Muscle layer of duodenum (tissue), 2 donors: ENCODE measurements at regions not wholly inside any gene's neighbourhood (a gene's known extent, or its start where the extent isn't known, plus 50 kb on each side); places are given as distances from the start of the nearest gene placed in this dataset.

Experiments
- H3K27ac ChIP-seq: one replicate; pipeline ENCODE4 v1.7.0; 2013; ENCODE audit warnings: mild to moderate bottlenecking, low read length
- H3K27me3 ChIP-seq: one replicate; pipeline ENCODE4 v1.7.0; 2013; ENCODE audit warnings: low read depth, mild to moderate bottlenecking, control low read depth, low read length
- H3K36me3 ChIP-seq, 2 donors: one replicate each; pipeline ENCODE4 v1.7.0; 2013; ENCODE audit warnings: low read length in 2 of 2, control low read depth in 1 of 2, mild to moderate bottlenecking in 1 of 2; ENCODE audit not compliant: insufficient read depth in 2 of 2, control insufficient read depth in 1 of 2
- H3K4me1 ChIP-seq, 2 donors: one replicate each; pipeline ENCODE4 v1.7.0; 2013; ENCODE audit warnings: low read length in 2 of 2, mild to moderate bottlenecking in 2 of 2, control low read depth in 1 of 2, moderate library complexity in 1 of 2; ENCODE audit not compliant: insufficient read depth in 2 of 2, control insufficient read depth in 1 of 2
- H3K4me3 ChIP-seq, 2 donors: one replicate each; pipeline ENCODE4 v1.7.0; 2013; ENCODE audit warnings: low read length in 2 of 2, low read depth in 1 of 2, mild to moderate bottlenecking in 1 of 2
- H3K9me3 ChIP-seq, 2 donors: one replicate each; pipeline ENCODE4 v1.7.0; 2013; ENCODE audit warnings: low read length in 2 of 2, control low read depth in 1 of 2, mild to moderate bottlenecking in 1 of 2; ENCODE audit not compliant: control insufficient read depth in 1 of 2
- donor health status: healthy.

DNA sequence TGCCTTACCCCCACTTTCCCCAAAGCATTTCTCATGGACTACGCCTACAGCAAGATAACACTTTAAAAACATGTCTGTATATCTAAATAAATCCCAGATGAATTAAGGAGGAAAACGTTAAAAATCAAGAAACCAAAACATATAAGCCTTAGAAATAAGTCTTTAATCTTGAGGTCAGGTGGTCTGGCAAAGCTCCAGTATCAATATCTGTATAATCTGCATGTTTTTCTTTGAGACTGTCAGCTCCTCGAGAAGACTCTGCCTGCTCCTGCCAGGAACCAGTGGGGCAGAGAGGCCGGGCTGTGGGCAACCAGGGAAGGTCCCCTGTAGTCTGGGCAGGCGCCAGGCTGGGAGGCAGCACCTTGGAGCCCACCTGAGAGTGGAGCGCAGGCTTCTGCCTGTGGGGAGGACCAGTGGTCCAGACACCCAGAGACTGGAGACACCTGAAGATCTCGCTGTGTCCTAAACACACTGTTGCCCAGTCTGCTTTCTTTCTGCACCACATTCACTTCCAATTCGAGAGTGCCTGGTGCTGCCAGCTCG lies 291.0 kb upstream of the SOX11 start:
- H3K9me3 ChIP-seq, result no peaks in the 10 kb centered on the region
- H3K4me3 ChIP-seq, result no peak overlapping the region
- no peaks in the 10 kb centered on the region for H3K4me1 ChIP-seq
- no peaks in the 10 kb centered on the region for H3K27me3 ChIP-seq
- no peaks in the 10 kb centered on the region for H3K36me3 ChIP-seq
- H3K27ac ChIP-seq, result no peak overlapping the region

DNA sequence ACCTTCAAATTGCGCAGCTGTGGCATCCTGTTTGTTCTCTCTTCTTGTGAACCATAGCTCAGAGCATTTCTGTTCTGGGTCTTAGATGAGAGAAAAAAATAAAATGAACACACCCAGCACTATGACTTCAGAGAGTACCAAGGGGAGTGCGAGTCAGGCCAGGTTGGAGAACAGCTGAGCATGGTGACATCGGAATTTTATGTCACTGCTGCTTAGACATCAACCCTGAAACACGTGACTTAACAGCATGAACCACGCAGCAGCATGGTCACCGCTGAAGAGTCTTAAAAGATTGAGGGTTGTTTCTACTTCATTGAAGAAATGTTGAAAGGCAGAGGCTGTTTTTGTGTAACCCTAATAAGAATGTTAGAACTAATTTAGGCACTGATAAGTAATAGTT lies 288.8 kb upstream of the SOX11 start:
- H3K27me3 ChIP-seq, result no peaks in the 10 kb centered on the region
- H3K4me1 ChIP-seq, result no peaks in the 10 kb centered on the region
- H3K36me3 ChIP-seq, result no peaks in the 10 kb centered on the region
- H3K9me3 ChIP-seq, result no peaks in the 10 kb centered on the region
- no peak overlapping the region for H3K27ac ChIP-seq
- no peak overlapping the region for H3K4me3 ChIP-seq

DNA sequence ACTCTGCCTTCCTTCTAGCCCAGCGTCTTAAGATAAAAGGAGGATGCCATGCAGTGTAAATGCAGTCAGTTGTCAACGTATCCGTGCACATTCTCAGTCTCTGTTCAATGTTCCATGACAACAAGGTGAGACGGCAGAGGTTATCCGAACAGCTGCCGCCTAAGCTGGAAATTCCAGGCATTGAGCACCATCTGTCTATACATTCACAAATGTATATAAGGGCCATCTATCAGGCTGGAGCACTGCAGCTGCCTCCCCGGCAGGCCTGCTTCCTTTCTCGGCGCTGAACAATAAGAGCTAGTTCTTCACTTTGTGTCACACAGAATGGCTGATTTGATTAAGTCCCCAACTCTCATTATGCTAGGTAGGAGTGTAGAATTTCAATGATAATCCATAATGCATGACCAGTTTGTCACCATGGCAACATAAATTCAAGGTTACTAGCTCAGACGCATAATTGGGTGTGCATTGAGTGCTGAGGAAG lies 282.2 kb upstream of the SOX11 start:
- H3K9me3 ChIP-seq, result no peaks in the 10 kb centered on the region
- H3K36me3 ChIP-seq, result no peaks in the 10 kb centered on the region
- H3K27ac ChIP-seq, result no peak overlapping the region
- H3K4me1 ChIP-seq, result no peaks in the 10 kb centered on the region
- H3K27me3 ChIP-seq, result no peaks in the 10 kb centered on the region
- H3K4me3 ChIP-seq, result no peak overlapping the region

DNA sequence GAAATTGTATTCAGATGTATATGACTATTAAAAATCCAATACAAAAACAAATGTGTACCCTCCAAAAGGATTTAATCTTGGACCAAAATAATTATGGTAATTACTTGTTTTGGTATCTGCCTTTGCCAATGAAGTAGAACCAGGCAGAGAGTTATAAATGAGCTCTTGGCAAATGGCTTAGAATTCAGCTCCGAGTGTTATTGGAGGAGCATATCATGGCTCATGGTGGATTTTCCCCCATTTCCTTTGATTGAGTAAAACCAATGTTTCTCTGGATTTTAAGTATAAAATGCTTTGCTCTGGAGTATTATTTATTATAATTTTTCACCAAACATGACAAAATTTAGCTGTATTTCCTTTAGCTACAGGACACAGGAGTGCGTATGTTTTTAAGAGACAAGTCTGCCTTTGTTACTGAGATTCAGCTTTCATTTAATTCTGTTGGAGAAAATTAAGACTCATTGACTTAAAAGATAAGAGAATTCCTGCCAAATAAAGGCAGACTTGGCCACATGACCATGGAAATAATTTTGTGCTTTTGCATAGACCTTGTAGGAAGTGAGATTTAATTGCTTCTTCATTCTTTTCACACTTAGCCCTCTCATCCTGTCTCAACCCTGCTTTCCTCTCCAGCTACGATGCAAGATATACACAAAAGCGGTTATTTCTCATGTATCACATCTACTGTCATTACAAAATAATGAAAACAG lies 281.0 kb upstream of the SOX11 start:
- H3K9me3 ChIP-seq, result no peaks in the 10 kb centered on the region
- H3K36me3 ChIP-seq, result no peaks in the 10 kb centered on the region
- H3K27ac ChIP-seq, result no peak overlapping the region
- H3K4me1 ChIP-seq, result no peaks in the 10 kb centered on the region
- H3K27me3 ChIP-seq, result no peaks in the 10 kb centered on the region
- no peak overlapping the region for H3K4me3 ChIP-seq

DNA sequence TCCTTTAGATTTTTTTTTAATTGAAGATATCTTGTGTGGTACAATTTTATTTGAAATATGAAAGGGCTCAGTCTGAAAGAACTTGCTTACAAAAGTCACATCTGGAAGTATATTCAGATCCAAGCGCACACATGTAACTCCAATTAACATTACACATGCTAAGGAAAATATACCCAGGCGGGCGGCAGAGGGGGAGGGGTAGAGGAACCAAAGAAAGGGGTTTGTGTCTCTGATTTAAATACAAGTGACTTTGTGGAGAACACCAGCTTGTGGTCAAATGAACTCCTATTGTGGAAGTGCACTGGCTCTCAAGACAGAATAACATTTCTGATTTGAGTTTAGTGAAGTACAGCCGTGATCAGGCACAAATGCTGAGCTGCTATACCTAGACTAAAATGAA lies 280.2 kb upstream of the SOX11 start:
- H3K27ac ChIP-seq, result no peak overlapping the region

DNA sequence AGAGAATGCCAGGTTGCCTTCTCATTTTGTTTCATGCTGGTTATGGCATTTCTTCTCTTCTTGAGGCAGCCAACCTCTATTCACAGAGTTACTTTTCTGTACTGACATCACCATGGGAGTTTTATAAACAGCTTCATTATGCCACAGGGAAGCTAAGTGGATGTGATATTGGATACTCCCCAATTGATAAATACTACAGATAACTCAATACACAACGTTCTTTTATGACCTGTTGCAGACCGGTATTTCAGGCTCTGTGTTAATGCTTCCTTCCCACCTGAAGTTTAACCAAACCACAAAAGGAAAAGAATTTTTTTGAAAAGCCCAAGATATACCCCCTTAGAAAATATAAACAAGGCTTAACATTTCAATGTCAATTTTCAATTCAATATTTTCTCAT lies 258.3 kb upstream of the SOX11 start:
- H3K4me3 ChIP-seq, result no peak overlapping the region
- no peaks in the 10 kb centered on the region for H3K36me3 ChIP-seq
- no peaks in the 10 kb centered on the region for H3K9me3 ChIP-seq
- no peaks in the 10 kb centered on the region for H3K4me1 ChIP-seq
- H3K27ac ChIP-seq, result no peak overlapping the region
- no peaks in the 10 kb centered on the region for H3K27me3 ChIP-seq

More for the DNA sequence above, 280.2 kb upstream of the SOX11 start:
- Histone ChIP-seq H3K27me3 (no peaks in the 10 kb centered on the region), H3K4me3 (no peak overlapping the region), H3K4me1 (no peaks in the 10 kb centered on the region), H3K36me3 (no peaks in the 10 kb centered on the region), H3K9me3 (no peaks in the 10 kb centered on the region)

DNA sequence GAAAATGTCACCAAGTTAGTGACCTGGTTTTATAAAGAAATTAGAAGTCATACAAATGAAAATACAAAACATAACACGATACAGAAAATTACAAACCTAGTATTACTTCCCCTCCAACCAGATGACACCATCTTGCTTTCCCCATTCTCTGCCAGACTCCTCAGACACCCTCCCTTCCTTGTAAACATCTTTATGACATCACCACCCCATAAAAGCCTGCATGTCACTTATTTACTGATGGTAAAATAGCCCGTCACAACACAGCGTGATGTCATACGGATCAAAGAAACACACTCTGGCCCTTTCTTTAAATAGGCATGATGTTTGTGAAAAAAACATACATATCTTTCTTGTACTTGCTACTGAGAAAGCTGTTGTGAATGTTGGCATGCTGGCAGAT lies 254.8 kb upstream of the SOX11 start:
- no peaks in the 10 kb centered on the region for H3K36me3 ChIP-seq
- H3K9me3 ChIP-seq, result no peaks in the 10 kb centered on the region
- no peaks in the 10 kb centered on the region for H3K27me3 ChIP-seq
- H3K27ac ChIP-seq, result no peak overlapping the region
- H3K4me3 ChIP-seq, result no peak overlapping the region
- H3K4me1 ChIP-seq, result no peaks in the 10 kb centered on the region

DNA sequence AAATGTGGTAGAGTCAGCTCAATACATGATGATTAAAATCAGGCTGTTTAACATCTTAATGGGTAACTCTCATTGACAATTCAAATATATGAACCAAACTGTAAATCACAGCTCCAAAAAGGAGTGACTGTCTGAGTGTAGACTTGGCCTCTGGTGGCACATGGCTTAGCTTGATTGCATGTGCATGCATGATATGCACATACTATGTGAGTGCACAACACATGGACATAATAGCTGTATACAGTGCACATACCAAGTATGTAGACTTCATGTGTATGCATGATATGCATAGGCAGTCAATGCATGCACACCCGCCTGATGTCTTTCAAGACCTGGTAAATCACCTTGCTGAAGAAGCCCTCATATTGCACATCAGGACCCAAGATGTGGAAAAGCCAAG lies 252.0 kb upstream of the SOX11 start:
- Histone ChIP-seq H3K27me3 (no peaks in the 10 kb centered on the region), H3K36me3 (no peaks in the 10 kb centered on the region), H3K27ac (no peak overlapping the region), H3K4me3 (no peak overlapping the region), H3K4me1 (no peaks in the 10 kb centered on the region), H3K9me3 (no peaks in the 10 kb centered on the region)

DNA sequence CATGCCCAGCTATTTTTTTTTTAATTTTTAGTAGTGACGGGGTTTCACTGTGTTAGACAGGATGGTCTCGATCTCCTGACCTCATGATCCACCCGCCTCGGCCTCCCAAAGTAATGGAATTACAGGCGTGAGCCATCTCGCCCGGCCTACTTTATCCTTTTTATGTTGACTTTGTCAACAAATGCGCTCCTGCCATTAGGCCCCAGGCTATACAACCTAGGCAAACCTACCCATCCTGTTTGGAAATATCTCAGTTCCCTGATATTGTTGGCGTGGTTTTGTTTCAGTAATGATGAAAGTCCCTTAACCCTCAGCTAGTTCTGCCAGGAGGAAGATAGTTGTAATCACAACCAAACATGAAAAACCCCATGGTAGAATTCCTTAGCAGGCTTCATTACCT lies 249.4 kb upstream of the SOX11 start:
- no peak overlapping the region for H3K4me3 ChIP-seq
- no peaks in the 10 kb centered on the region for H3K27me3 ChIP-seq
- H3K9me3 ChIP-seq, result no peaks in the 10 kb centered on the region
- no peaks in the 10 kb centered on the region for H3K4me1 ChIP-seq
- no peaks in the 10 kb centered on the region for H3K36me3 ChIP-seq
- H3K27ac ChIP-seq, result no peak overlapping the region

DNA sequence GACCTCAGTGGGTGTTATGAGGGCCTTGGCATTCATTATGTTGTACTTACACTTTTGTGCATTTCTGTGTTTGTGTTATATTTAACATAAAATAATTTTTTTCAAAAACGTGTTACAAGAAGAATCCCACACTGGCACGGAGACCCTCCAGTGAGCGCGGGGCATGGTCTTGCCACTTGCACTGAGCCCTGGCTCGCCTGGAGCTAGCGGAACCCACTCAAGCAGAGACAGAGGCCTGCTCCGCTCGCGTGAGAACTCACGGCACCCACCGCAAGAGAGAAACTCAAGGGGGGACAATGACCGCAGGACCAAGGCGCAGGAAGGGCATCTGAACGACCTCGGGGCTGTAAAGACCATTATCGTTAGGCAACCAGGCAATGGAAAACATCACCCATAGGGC lies 248.0 kb upstream of the SOX11 start:
- H3K4me3 ChIP-seq, result no peak overlapping the region
- no peaks in the 10 kb centered on the region for H3K9me3 ChIP-seq

DNA sequence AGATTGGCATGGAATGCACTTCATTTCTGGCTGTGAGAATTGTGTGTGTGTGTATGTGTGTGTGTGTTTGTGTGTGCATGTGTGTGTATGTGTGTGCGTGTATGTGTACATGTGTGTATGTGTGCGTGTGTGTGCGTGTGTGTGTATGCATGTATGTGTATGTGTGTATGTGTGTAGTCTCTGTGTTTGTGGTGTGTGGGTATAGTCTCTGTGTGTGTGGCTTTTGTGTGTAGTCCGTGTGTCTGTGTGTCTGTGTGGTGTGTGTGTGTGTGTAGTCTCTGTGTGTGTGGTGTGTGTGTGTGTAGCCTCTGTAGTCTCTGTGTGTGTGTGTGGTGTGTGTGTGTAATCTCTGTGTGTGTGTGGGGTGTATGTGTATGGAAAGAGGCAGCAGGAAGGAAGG lies 247.3 kb upstream of the SOX11 start:
- Histone ChIP-seq H3K9me3 (no peaks in the 10 kb centered on the region), H3K36me3 (no peaks in the 10 kb centered on the region), H3K27ac (no peak overlapping the region), H3K27me3 (no peaks in the 10 kb centered on the region), H3K4me3 (no peak overlapping the region), H3K4me1 (no peaks in the 10 kb centered on the region)

More for the DNA sequence above, 248.0 kb upstream of the SOX11 start:
- no peaks in the 10 kb centered on the region for H3K27me3 ChIP-seq
- H3K4me1 ChIP-seq, result no peaks in the 10 kb centered on the region
- H3K36me3 ChIP-seq, result no peaks in the 10 kb centered on the region
- no peak overlapping the region for H3K27ac ChIP-seq

DNA sequence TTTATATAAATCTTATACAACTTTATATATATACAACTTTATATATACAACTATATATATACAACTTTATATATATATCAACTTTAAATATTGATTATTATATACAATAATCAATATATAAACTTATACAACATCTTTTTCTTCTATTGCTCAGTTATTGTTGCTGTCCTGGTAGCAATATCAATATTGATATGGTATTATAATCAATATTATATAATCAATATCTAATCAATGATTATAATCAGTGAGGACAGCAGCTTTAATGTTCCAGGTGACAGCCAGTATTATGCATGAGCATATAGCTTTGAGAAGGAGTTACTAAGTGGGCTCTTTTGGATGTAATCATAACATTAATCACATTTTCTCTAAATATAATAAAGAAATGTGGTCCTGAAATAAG lies 242.3 kb upstream of the SOX11 start:
- no peaks in the 10 kb centered on the region for H3K36me3 ChIP-seq
- no peaks in the 10 kb centered on the region for H3K27me3 ChIP-seq
- H3K9me3 ChIP-seq, result no peaks in the 10 kb centered on the region
- H3K4me3 ChIP-seq, result no peak overlapping the region
- no peak overlapping the region for H3K27ac ChIP-seq
- H3K4me1 ChIP-seq, result no peaks in the 10 kb centered on the region
